IMR-90 (cell line): ENCODE measurements at regions not wholly inside any gene's neighbourhood (a gene's known extent, or its start where the extent isn't known, plus 50 kb on each side); places are given as distances from the start of the nearest gene placed in this dataset.

Experiments
- CEBPB ChIP-seq: IDR thresholded peaks from 2 replicates; pipeline ENCODE4 v1.6.1; 2012; ENCODE audit warnings: low read depth, low read length, improper control_type of control experiment
- CHD1 ChIP-seq: IDR thresholded peaks from 2 replicates; pipeline ENCODE4 v1.6.1; 2012; ENCODE audit warnings: low read depth, low read length, improper control_type of control experiment
- FOS ChIP-seq: fragments of 150-350 bp; IDR thresholded peaks from 2 replicates; pipeline ENCODE4 v1.6.1; 2016; ENCODE audit warnings: low read depth, low read length
- MAFK ChIP-seq: IDR thresholded peaks from 2 replicates; pipeline ENCODE4 v1.6.1; 2012; ENCODE audit warnings: low read depth, low read length, improper control_type of control experiment
- MAZ ChIP-seq: IDR thresholded peaks from 2 replicates; pipeline ENCODE4 v1.6.1; 2012; ENCODE audit warnings: low read depth, mild to moderate bottlenecking, low read length, improper control_type of control experiment, moderate library complexity, borderline replicate concordance
- MXI1 ChIP-seq: IDR thresholded peaks from 2 replicates; pipeline ENCODE4 v1.6.1; 2012; ENCODE audit warnings: low read depth, mild to moderate bottlenecking, low read length, moderate library complexity, borderline replicate concordance
- POLR2A ChIP-seq: IDR thresholded peaks from 2 replicates; pipeline ENCODE4 v1.6.1; 2012; ENCODE audit warnings: mild to moderate bottlenecking, low read depth, low read length
- RAD21 ChIP-seq: IDR thresholded peaks from 2 replicates; pipeline ENCODE4 v1.6.1; 2012; ENCODE audit warnings: low read length, improper control_type of control experiment
- RCOR1 ChIP-seq: IDR thresholded peaks from 2 replicates; pipeline ENCODE4 v1.6.1; 2012; ENCODE audit warnings: mild to moderate bottlenecking, low read length, improper control_type of control experiment; ENCODE audit not compliant: insufficient replicate concordance
- RFX5 ChIP-seq: IDR thresholded peaks from 2 replicates; pipeline ENCODE4 v1.8.0; 2012; ENCODE audit warnings: low read depth, mild to moderate bottlenecking, low read length, moderate library complexity
- SMC3 ChIP-seq: fragments of 150-350 bp; IDR thresholded peaks from 2 replicates; pipeline ENCODE4 v1.6.1; 2016; ENCODE audit warnings: low read depth, mild to moderate bottlenecking, antibody characterized with exemption, low read length, moderate library complexity
- TF ChIP-seq, protein P1 (sequence below): conservative IDR thresholded peaks from 2 replicates; pipeline ENCODE4 v1.5.1; 2012; ENCODE audit warnings: mild to moderate bottlenecking, low read depth, low read length, improper control_type of control experiment
- TF ChIP-seq, protein P2 (sequence below): fragments of 150-350 bp; IDR thresholded peaks from 2 replicates; pipeline ENCODE4 v1.6.1; 2017; ENCODE audit warnings: mild to moderate bottlenecking, antibody characterized with exemption, low read length, low read depth
- TF ChIP-seq, protein P3 (sequence below): fragments of 150-350 bp; IDR thresholded peaks from 2 replicates; pipeline ENCODE4 v1.6.1; 2016; ENCODE audit warnings: low read depth, mild to moderate bottlenecking, low read length, moderate library complexity, borderline replicate concordance

DNA sequence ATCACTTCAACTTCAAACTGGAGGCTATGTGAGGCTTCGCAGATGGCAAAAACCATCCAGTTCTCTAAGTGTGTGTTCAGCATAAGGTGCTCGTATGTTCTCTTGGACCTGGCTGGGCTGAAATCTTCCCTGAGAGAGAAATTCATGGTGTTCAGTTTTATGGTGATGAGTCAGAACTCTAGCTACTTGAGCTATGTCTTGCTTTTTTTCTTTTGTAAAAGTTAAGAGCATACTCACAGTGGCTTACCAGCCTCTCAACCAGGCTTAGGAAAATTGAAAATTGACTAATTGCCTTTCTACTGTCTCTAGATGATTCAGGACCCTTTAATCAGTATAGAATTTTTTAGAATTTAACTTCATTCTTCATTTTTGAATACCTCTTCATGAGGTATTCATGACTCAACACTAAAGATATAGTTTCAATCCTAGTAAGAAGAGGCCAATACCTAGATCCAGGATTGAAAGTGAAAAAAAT, 617.5 kb downstream of the TBL1XR1 start:
- TF ChIP-seq, protein P1, sequence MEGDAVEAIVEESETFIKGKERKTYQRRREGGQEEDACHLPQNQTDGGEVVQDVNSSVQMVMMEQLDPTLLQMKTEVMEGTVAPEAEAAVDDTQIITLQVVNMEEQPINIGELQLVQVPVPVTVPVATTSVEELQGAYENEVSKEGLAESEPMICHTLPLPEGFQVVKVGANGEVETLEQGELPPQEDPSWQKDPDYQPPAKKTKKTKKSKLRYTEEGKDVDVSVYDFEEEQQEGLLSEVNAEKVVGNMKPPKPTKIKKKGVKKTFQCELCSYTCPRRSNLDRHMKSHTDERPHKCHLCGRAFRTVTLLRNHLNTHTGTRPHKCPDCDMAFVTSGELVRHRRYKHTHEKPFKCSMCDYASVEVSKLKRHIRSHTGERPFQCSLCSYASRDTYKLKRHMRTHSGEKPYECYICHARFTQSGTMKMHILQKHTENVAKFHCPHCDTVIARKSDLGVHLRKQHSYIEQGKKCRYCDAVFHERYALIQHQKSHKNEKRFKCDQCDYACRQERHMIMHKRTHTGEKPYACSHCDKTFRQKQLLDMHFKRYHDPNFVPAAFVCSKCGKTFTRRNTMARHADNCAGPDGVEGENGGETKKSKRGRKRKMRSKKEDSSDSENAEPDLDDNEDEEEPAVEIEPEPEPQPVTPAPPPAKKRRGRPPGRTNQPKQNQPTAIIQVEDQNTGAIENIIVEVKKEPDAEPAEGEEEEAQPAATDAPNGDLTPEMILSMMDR, result no peak
- no peak for TF ChIP-seq RAD21
- TF ChIP-seq RFX5, result no peak
- TF ChIP-seq FOS, result no peak
- TF ChIP-seq POLR2A, result no peak
- TF ChIP-seq, protein P2, sequence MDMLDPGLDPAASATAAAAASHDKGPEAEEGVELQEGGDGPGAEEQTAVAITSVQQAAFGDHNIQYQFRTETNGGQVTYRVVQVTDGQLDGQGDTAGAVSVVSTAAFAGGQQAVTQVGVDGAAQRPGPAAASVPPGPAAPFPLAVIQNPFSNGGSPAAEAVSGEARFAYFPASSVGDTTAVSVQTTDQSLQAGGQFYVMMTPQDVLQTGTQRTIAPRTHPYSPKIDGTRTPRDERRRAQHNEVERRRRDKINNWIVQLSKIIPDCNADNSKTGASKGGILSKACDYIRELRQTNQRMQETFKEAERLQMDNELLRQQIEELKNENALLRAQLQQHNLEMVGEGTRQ, result no peak
- TF ChIP-seq RCOR1, result no peak
- TF ChIP-seq MAFK, result no peak
- no peak for TF ChIP-seq SMC3
- no peak for TF ChIP-seq CEBPB
- no peak for TF ChIP-seq CHD1
- TF ChIP-seq, protein P3, sequence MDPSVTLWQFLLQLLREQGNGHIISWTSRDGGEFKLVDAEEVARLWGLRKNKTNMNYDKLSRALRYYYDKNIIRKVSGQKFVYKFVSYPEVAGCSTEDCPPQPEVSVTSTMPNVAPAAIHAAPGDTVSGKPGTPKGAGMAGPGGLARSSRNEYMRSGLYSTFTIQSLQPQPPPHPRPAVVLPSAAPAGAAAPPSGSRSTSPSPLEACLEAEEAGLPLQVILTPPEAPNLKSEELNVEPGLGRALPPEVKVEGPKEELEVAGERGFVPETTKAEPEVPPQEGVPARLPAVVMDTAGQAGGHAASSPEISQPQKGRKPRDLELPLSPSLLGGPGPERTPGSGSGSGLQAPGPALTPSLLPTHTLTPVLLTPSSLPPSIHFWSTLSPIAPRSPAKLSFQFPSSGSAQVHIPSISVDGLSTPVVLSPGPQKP, result no peak
- TF ChIP-seq MXI1, result no peak
- no peak for TF ChIP-seq MAZ
